Endothelial cell of umbilical vein (primary cell): ENCODE measurements at regions not wholly inside any gene's neighbourhood (a gene's known extent, or its start where the extent isn't known, plus 50 kb on each side); places are given as distances from the start of the nearest gene placed in this dataset.
A peak's percentile ranks its signal among the peaks of the same experiment; 100 is the strongest.

ENCODE experiments used
- BruUV-seq: library from RNA; stranded (reverse); fragments of 400-500 nt; replicated peaks from 2 replicates; lab custom pipeline; 2021; lab: Mats Ljungman, UMichigan
- CTCF ChIA-PET: fragments of 300-600, 350-600 bp; sonication (Branson Sonifier 250); formaldehyde crosslinking; loops from one replicate; lab custom pipeline; 2021; ENCODE audit warnings: antibody characterized with exemption, inconsistent platforms; lab: Charles Lee
- POLR2A ChIA-PET: fragments of 300-600, 350-600 bp; sonication (Branson Sonifier 250); formaldehyde crosslinking; loops from one replicate; lab custom pipeline; 2021; ENCODE audit warnings: antibody characterized with exemption, inconsistent platforms; lab: Charles Lee
- DNase-seq: peaks from one replicate; pipeline ENCODE4 v3.0.0-alpha.2; 2011; ENCODE audit warnings: low read depth, low spot score
- FAIRE-seq: peaks from 2 replicates; lab custom pipeline; 2011; peaks lifted over from hg19 to GRCh38; lab: Jason Lieb, UNC
- H2AFZ ChIP-seq: 2 replicates; pipeline ENCODE4 v1.6.0; 2012; ENCODE audit warnings: low read depth, low read length, control low read depth, inconsistent platforms
- H3K27ac ChIP-seq: 2 replicates; pipeline ENCODE4 v1.5.1; 2011; ENCODE audit warnings: low read depth, mild to moderate bottlenecking, control low read depth, low read length, moderate library complexity; ENCODE audit not compliant: insufficient read depth
- H3K27me3 ChIP-seq, 2 experiments: 2 replicates each; pipeline versions ENCODE4 v1.6.0 to v1.6.1; 2011; ENCODE audit warnings: low read length in 2 of 2, mixed read lengths in 1 of 2; ENCODE audit not compliant: control insufficient read depth in 2 of 2, insufficient read depth in 2 of 2
- H3K36me3 ChIP-seq, 2 experiments: 2 replicates in 1 of 2; 3 replicates in 1 of 2; pipeline ENCODE4 v1.5.1; 2011; ENCODE audit warnings: low read length in 2 of 2, mild to moderate bottlenecking in 1 of 2, moderate library complexity in 1 of 2; ENCODE audit not compliant: control insufficient read depth in 2 of 2, insufficient read depth in 2 of 2; ENCODE audit errors: extremely low read depth in 1 of 2
- H3K4me1 ChIP-seq: 3 replicates; pipeline ENCODE4 v1.5.1; 2011; ENCODE audit warnings: mild to moderate bottlenecking, low read length; ENCODE audit not compliant: control insufficient read depth, insufficient read depth; ENCODE audit errors: extremely low read depth
- H3K4me2 ChIP-seq: 2 replicates; pipeline ENCODE4 v1.6.1; 2011; ENCODE audit warnings: low read length, control low read depth, mixed read lengths; ENCODE audit not compliant: insufficient read depth
- H3K4me3 ChIP-seq, 3 experiments: fragments of 200-600 bp in 1 of 3; sonication (generic), shearing (Covaris generic) in 1 of 3; replicated peaks in 1 of 3; 2 replicates each; pipeline ENCODE4 v1.5.1; 2011 to 2016; ENCODE audit warnings: control low read depth in 3 of 3, low read length in 3 of 3, mild to moderate bottlenecking in 2 of 3, inconsistent platforms in 1 of 3, low read depth in 1 of 3, moderate library complexity in 1 of 3; ENCODE audit not compliant: insufficient read depth in 1 of 3
- H3K79me2 ChIP-seq: 2 replicates; pipeline ENCODE4 v1.6.0; 2012; ENCODE audit warnings: low read length, inconsistent platforms; ENCODE audit not compliant: control insufficient read depth, insufficient read depth
- H3K9ac ChIP-seq: replicated peaks from 2 replicates; pipeline ENCODE3; 2011; ENCODE audit warnings: low read length, control low read depth; ENCODE audit not compliant: insufficient read depth; ENCODE audit errors: extremely low read depth
- H3K9me1 ChIP-seq: replicated peaks from 3 replicates; pipeline ENCODE4 v1.6.0; 2011; ENCODE audit warnings: mild to moderate bottlenecking, low read length; ENCODE audit not compliant: control insufficient read depth, insufficient read depth; ENCODE audit errors: extremely low read depth
- H3K9me3 ChIP-seq: replicated peaks from 2 replicates; pipeline ENCODE4 v1.5.1; 2012; ENCODE audit warnings: low read length, inconsistent platforms; ENCODE audit not compliant: control insufficient read depth, insufficient read depth
- H4K20me1 ChIP-seq: replicated peaks from 2 replicates; pipeline ENCODE3; 2011; ENCODE audit warnings: mild to moderate bottlenecking, low read length; ENCODE audit not compliant: control insufficient read depth, insufficient read depth; ENCODE audit errors: extremely low read depth
- EZH2 ChIP-seq: IDR thresholded peaks from 2 replicates; pipeline ENCODE4 v1.6.1; 2012; ENCODE audit warnings: borderline replicate concordance, low read depth, mild to moderate bottlenecking, moderate library complexity, low read length, inconsistent platforms; ENCODE audit not compliant: severe bottlenecking
- FOS ChIP-seq: IDR thresholded peaks from 2 replicates; pipeline ENCODE4 v1.6.1; 2011; ENCODE audit warnings: mild to moderate bottlenecking, low read length, moderate library complexity, borderline replicate concordance; ENCODE audit not compliant: insufficient read depth
- GATA2 ChIP-seq: IDR thresholded peaks from 2 replicates; pipeline ENCODE4 v1.7.0; 2011; ENCODE audit warnings: low read depth, mild to moderate bottlenecking, moderate library complexity, mixed read lengths, low read length; ENCODE audit not compliant: insufficient read length, insufficient read depth
- JUN ChIP-seq: IDR thresholded peaks from 2 replicates; pipeline ENCODE4 v1.6.1; 2011; ENCODE audit warnings: borderline replicate concordance, low read depth; ENCODE audit not compliant: insufficient read length, insufficient read depth
- MYC ChIP-seq: IDR thresholded peaks from one replicate; pipeline ENCODE4 v1.6.1; 2011; ENCODE audit warnings: mild to moderate bottlenecking, low read depth, low read length
- POLR2A ChIP-seq: IDR thresholded peaks from 2 replicates; pipeline ENCODE4 v1.6.1; 2012; ENCODE audit warnings: low read depth, mild to moderate bottlenecking, control low read depth, low read length
- POLR2AphosphoS5 ChIP-seq: IDR thresholded peaks from 2 replicates; pipeline ENCODE4 v1.6.1; 2012; ENCODE audit warnings: low read depth, mild to moderate bottlenecking, control low read depth, low read length, moderate library complexity; ENCODE audit not compliant: insufficient read depth
- dilution Hi-C: fragments of 300-500 bp; cut with MboI; formaldehyde crosslinking; loops from one replicate; pipeline ENCODE4 v1.15.0; 2019; ENCODE audit warnings: low sequenced_read_pairs; ENCODE audit not compliant: extremely low pct_ligation_motif_present
- intact Hi-C: fragments of 100-400 bp; cut with micrococcal nuclease; formaldehyde crosslinking; loops from one replicate; pipeline ENCODE4 v1.10.0; 2022
- TF ChIP-seq, protein P1 (sequence below), 2 donors: IDR thresholded peaks; 1 replicate in 1 of 2; 2 replicates in 1 of 2; pipeline ENCODE4 v1.5.1; 2011; ENCODE audit warnings: low read length in 2 of 2, mild to moderate bottlenecking in 2 of 2, moderate library complexity in 2 of 2, control low read depth in 1 of 2, inconsistent platforms in 1 of 2, low read depth in 1 of 2; ENCODE audit not compliant: insufficient read depth in 1 of 2; ENCODE audit errors: extremely low read depth in 1 of 2
- TF ChIP-seq, protein P2 (sequence below): IDR thresholded peaks from 2 replicates; pipeline ENCODE4 v1.6.1; 2011; ENCODE audit not compliant: insufficient read depth, insufficient read length

DNA sequence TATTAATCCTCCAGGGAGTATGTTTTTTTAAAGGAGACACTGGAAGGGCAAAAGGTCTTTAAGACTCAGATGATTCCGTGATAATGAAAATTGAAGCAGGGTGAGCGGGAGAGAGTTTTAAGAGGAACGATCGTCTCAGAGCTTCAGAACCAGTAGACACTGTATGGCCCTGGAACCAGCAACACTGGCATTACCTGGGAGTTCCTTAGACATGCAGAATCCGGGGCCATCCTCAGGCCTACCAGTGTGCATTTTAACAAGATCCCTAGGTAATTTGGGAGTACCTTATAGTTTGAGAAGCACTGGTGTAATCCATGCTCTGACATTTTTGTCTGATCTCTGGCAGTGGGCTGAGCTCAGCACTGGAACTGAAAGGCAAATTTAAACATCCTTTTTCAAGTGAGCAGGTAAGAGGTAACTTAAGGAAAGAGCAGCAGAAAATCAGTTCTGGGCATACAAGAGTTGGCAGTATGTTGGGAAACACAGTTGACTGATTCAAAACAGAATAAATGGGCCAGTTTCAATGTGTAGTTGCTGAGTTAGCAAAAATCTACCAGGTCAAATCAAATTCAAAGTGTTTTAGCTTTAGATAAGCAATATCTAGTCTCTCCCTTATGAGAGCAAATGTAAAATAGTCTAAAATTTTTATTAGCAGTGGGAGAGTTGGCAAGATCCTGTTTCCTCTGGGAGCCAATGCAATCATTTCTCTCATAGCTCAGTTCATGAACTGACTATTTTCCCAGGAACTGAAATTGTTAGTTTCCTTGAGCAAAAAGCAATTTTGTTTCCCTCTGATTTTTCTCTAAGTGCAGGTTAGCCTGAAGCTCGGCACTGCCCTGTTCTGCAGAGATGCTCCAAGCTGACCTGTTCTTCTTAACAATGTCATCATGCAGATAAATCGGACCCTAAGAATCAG, 97.2 kb upstream of the ELMO1 start:
- H3K27me3 ChIP-seq = peaks cover 4 to 6% of the 10 kb centered on the region in 2 experiments
- peaks cover 5% of the 10 kb centered on the region for H3K4me1 ChIP-seq
- FAIRE-seq (no peak), DNase-seq (peak; percentile 6)
- H3K27ac ChIP-seq = no peak overlapping the region
- intact Hi-C loops (no loop called here), dilution Hi-C loops (no loop called here)
- no peaks in the 10 kb centered on the region for H3K36me3 ChIP-seq
- ChIA-PET POLR2A (no interaction called here), CTCF (interaction anchor here (1.2 kb wide), 1 partner anchor 15 kb away, joined by 3 read pairs; no protein-coding TSS in a partner anchor)
- BruUV-seq = no TSS peak
- H3K9me3 ChIP-seq = no peaks in the 10 kb centered on the region
- no peak overlapping the region for H3K4me2 ChIP-seq
- H2AFZ ChIP-seq = no peak overlapping the region
- no peak overlapping the region for H3K4me3 ChIP-seq
- H3K9me1 ChIP-seq = no peaks in the 10 kb centered on the region
- no peaks in the 10 kb centered on the region for H3K79me2 ChIP-seq
- no peaks in the 10 kb centered on the region for H4K20me1 ChIP-seq
- TF ChIP-seq FOS = no peak
- TF ChIP-seq GATA2 = no peak
- TF ChIP-seq, protein P1, sequence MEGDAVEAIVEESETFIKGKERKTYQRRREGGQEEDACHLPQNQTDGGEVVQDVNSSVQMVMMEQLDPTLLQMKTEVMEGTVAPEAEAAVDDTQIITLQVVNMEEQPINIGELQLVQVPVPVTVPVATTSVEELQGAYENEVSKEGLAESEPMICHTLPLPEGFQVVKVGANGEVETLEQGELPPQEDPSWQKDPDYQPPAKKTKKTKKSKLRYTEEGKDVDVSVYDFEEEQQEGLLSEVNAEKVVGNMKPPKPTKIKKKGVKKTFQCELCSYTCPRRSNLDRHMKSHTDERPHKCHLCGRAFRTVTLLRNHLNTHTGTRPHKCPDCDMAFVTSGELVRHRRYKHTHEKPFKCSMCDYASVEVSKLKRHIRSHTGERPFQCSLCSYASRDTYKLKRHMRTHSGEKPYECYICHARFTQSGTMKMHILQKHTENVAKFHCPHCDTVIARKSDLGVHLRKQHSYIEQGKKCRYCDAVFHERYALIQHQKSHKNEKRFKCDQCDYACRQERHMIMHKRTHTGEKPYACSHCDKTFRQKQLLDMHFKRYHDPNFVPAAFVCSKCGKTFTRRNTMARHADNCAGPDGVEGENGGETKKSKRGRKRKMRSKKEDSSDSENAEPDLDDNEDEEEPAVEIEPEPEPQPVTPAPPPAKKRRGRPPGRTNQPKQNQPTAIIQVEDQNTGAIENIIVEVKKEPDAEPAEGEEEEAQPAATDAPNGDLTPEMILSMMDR (IDR thresholded peaks at IDR 0.05; ENCODE audit: extremely low read depth in 1 of 2, insufficient read depth in 1 of 2, low read depth in 1 of 2, low read length in 2 of 2) = no peak
- TF ChIP-seq MYC = no peak
- no peak for TF ChIP-seq EZH2
- TF ChIP-seq, protein P2, sequence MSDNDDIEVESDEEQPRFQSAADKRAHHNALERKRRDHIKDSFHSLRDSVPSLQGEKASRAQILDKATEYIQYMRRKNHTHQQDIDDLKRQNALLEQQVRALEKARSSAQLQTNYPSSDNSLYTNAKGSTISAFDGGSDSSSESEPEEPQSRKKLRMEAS = no peak
- no peak for TF ChIP-seq POLR2AphosphoS5
- no peak for TF ChIP-seq POLR2A
- TF ChIP-seq JUN = no peak
- no peak overlapping the region for H3K9ac ChIP-seq
